Stimulated activated CD8-positive, alpha-beta memory T cell treated with anti-CD3 and anti-CD28 coated beads, Interleukin-15, amount 100 ng/mL, for 24 hours (primary cell): ENCODE measurements at regions not wholly inside any gene's neighbourhood (a gene's known extent, or its start where the extent isn't known, plus 50 kb on each side); places are given as distances from the start of the nearest gene placed in this dataset.
"Not testable (repeated sequence)": the region's sequence is repeated elsewhere in the genome, so short reads cannot be mapped to it uniquely, and the experiment has no call there.

Experiments used
- DNase-seq: peaks from one replicate; pipeline ENCODE4 v3.0.0-alpha.2; 2020; ENCODE audit warnings: low read depth

- no peak for DNase-seq
Observed at GRCh38 chr10:78645975-78646374, 422.8 kb upstream of the ZMIZ1 start.

GRCh38 chr10:78648256-78648860 lies 420.4 kb upstream of the ZMIZ1 start:
- no peak for DNase-seq

- DNase-seq = no peak
Observed at GRCh38 chr10:78649429-78649828, 419.3 kb upstream of the ZMIZ1 start.

- DNase-seq = no peak
Observed at GRCh38 chr10:78650122-78650521, 418.6 kb upstream of the ZMIZ1 start.

- DNase-seq = no peak
Observed at GRCh38 chr10:78651287-78651686, 417.5 kb upstream of the ZMIZ1 start.

GRCh38 chr10:78653555-78653954 lies 415.2 kb upstream of the ZMIZ1 start:
- DNase-seq = no peak

- no peak for DNase-seq
Observed at GRCh38 chr10:78654047-78654590, 414.6 kb upstream of the ZMIZ1 start.

- DNase-seq = no peak
Observed at GRCh38 chr10:78655979-78656378, 412.8 kb upstream of the ZMIZ1 start.

- DNase-seq = no peak
Observed at GRCh38 chr10:78656417-78657162, 412.2 kb upstream of the ZMIZ1 start.

GRCh38 chr10:78657163-78657861 lies 411.5 kb upstream of the ZMIZ1 start:
- peak; percentile 53 for DNase-seq

- DNase-seq = no peak
Observed at GRCh38 chr10:78657862-78658165, 411.0 kb upstream of the ZMIZ1 start.

GRCh38 chr10:78658645-78659597 lies 409.8 kb upstream of the ZMIZ1 start:
- DNase-seq = no peak

- DNase-seq = no peak
Observed at GRCh38 chr10:78659598-78659967, 409.2 kb upstream of the ZMIZ1 start.

GRCh38 chr10:78660446-78661106 lies 408.2 kb upstream of the ZMIZ1 start:
- no peak for DNase-seq

- DNase-seq = no peak
Observed at GRCh38 chr10:78663721-78664120, 405.0 kb upstream of the ZMIZ1 start.

GRCh38 chr10:78664929-78665553 lies 403.7 kb upstream of the ZMIZ1 start:
- no peak for DNase-seq

- DNase-seq = no peak
Observed at GRCh38 chr10:78672918-78673317, 395.8 kb upstream of the ZMIZ1 start.

- DNase-seq = not testable (repeated sequence)
Observed at GRCh38 chr10:78681141-78681540, 387.6 kb upstream of the ZMIZ1 start.

GRCh38 chr10:78681986-78682385 lies 386.8 kb upstream of the ZMIZ1 start:
- not testable (repeated sequence) for DNase-seq

GRCh38 chr10:78684947-78685346 lies 383.8 kb upstream of the ZMIZ1 start:
- no peak for DNase-seq
